Coronary artery (tissue), 2 donors: ENCODE measurements at regions not wholly inside any gene's neighbourhood (a gene's known extent, or its start where the extent isn't known, plus 50 kb on each side); places are given as distances from the start of the nearest gene placed in this dataset.
A peak's percentile ranks its signal among the peaks of the same experiment; 100 is the strongest.

ENCODE experiments used
- DNase-seq: peaks from one replicate; pipeline ENCODE4 v3.0.0-alpha.2; 2017; ENCODE audit warnings: low spot score
- H3K27ac ChIP-seq, 2 donors: fragments of 200-600 bp; sonication (generic); one replicate each; pipeline ENCODE4 v1.5.1; 2016 to 2019
- H3K4me3 ChIP-seq: fragments of 200-600 bp; sonication (generic); 2 replicates; pipeline ENCODE4 v1.5.1; 2016; ENCODE audit warnings: mild to moderate bottlenecking, moderate library complexity
- CTCF ChIP-seq: fragments of 200-600 bp; sonication (generic); IDR thresholded peaks from one replicate; pipeline ENCODE4 v1.5.1; 2019; ENCODE audit warnings: antibody characterized with exemption

- TF ChIP-seq CTCF = no peak
- DNase-seq = no peak
- Histone ChIP-seq H3K27ac (no peak overlapping the region), H3K4me3 (no peak overlapping the region)
Measured at GRCh38 chr14:65958664-65959562, 527.3 kb upstream of the CCDC196 start.

GRCh38 chr14:65959563-65960024, 526.6 kb upstream of the CCDC196 start:
- no peak for TF ChIP-seq CTCF
- Histone ChIP-seq H3K27ac (no peak overlapping the region), H3K4me3 (no peak overlapping the region)
- no peak for DNase-seq

- DNase-seq = no peak
- Histone ChIP-seq H3K27ac (no peak overlapping the region), H3K4me3 (no peak overlapping the region)
- TF ChIP-seq CTCF = peak; percentile 23
Measured at GRCh38 chr14:65961004-65961403, 525.2 kb upstream of the CCDC196 start.

- Histone ChIP-seq H3K4me3 (no peak overlapping the region), H3K27ac (no peak overlapping the region)
- no peak for TF ChIP-seq CTCF
- no peak for DNase-seq
Measured at GRCh38 chr14:65962952-65963351, 523.2 kb upstream of the CCDC196 start.

- no peak overlapping the region for H3K4me3 ChIP-seq
- no peak overlapping the region for H3K27ac ChIP-seq
- no peak for TF ChIP-seq CTCF
- DNase-seq = no peak
Measured at GRCh38 chr14:65964366-65964765, 521.8 kb upstream of the CCDC196 start.

DNA sequence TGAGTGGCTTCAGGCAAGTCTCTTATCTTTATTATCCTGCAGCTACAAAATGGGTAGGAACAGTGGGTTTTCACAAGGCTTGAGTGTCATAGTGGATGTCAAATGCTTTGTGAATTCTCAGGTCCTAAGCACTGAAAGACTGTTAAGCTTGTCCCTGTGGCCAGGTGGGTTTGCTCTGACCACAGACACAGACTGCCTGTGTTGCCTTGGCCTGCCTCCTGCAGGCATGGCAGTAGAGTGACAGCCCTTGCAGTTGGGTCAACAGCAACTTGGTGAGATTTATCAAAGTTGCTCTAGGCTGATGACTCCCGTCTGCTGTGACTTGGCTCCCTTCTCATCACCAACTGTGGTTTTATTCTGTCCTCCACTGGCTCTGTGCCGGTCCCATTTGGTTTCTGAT, 520.0 kb upstream of the CCDC196 start:
- no peak for DNase-seq
- TF ChIP-seq CTCF = no peak
- H3K4me3 ChIP-seq = no peak overlapping the region
- no peak overlapping the region for H3K27ac ChIP-seq

DNA sequence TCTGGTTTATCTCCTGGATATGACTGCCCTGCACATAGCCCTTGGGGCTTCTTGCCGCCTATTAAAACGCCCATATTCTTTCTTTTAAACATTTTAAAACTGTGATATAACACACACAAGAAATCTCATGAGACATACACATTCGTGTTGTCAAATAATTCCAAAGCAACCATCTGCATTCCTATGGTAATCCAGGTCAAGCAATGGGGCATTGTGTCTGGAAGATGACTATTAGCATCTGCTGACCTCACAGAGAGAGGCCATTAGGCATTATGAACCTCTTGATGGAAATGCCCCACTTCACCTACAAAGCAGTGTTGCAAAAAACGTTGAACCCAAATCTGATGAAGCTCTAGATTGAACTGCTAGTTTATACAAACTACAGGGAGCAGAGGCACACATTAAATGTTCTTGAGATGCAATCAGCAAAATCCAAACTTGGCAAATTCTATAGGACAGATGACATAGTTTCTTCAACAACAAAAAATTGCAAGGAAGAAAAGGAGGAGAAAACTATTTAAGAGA, 513.8 kb upstream of the CCDC196 start:
- no peak overlapping the region for H3K4me3 ChIP-seq
- no peak overlapping the region for H3K27ac ChIP-seq
- no peak for DNase-seq
- no peak for TF ChIP-seq CTCF
